H9 (cell line): ENCODE measurements at regions not wholly inside any gene's neighbourhood (a gene's known extent, or its start where the extent isn't known, plus 50 kb on each side); places are given as distances from the start of the nearest gene placed in this dataset.

Experiments used
- DNase-seq: peaks from one replicate; pipeline ENCODE4 v3.0.0-alpha.2; 2017
- H2AFZ ChIP-seq: one replicate; pipeline ENCODE4 v1.6.1; 2013; ENCODE audit warnings: mild to moderate bottlenecking, low read length, control low read depth, moderate library complexity
- H2AK5ac ChIP-seq: 2 replicates; pipeline ENCODE4 v1.6.1; 2013; ENCODE audit warnings: low read length, control low read depth, mixed read lengths; ENCODE audit not compliant: insufficient read length
- H2BK120ac ChIP-seq: one replicate; pipeline ENCODE4 v1.6.1; 2013; ENCODE audit warnings: low read depth, mild to moderate bottlenecking, low read length, control low read depth, inconsistent platforms; ENCODE audit not compliant: poor library complexity, severe bottlenecking
- H2BK12ac ChIP-seq: 2 replicates; pipeline ENCODE4 v1.6.1; 2013; ENCODE audit warnings: low read length, control low read depth, mixed read lengths, low read depth; ENCODE audit not compliant: insufficient read length
- H2BK15ac ChIP-seq: 2 replicates; pipeline ENCODE4 v1.6.1; 2013; ENCODE audit warnings: low read depth, low read length, control low read depth
- H2BK20ac ChIP-seq: one replicate; pipeline ENCODE4 v1.6.1; 2013; ENCODE audit warnings: low read depth, mild to moderate bottlenecking, low read length, control low read depth, inconsistent platforms; ENCODE audit not compliant: poor library complexity, severe bottlenecking
- H2BK5ac ChIP-seq: 2 replicates; pipeline ENCODE4 v1.6.1; 2013; ENCODE audit warnings: low read length, control low read depth, mixed read lengths; ENCODE audit not compliant: insufficient read length
- H3K14ac ChIP-seq: 2 replicates; pipeline ENCODE4 v1.6.1; 2013; ENCODE audit warnings: low read length, control low read depth; ENCODE audit not compliant: insufficient read depth
- H3K18ac ChIP-seq: 2 replicates; pipeline ENCODE4 v1.6.1; 2013; ENCODE audit warnings: low read depth, mild to moderate bottlenecking, mixed read lengths, low read length, control low read depth; ENCODE audit not compliant: insufficient read length
- H3K23ac ChIP-seq: 2 replicates; pipeline ENCODE4 v1.6.1; 2013; ENCODE audit warnings: low read length, control low read depth, mixed read lengths, low read depth; ENCODE audit not compliant: insufficient read length
- H3K23me2 ChIP-seq: 2 replicates; pipeline ENCODE4 v1.6.1; 2013; ENCODE audit warnings: low read depth, mild to moderate bottlenecking, mixed read lengths, low read length, control low read depth; ENCODE audit not compliant: insufficient read length, poor library complexity, severe bottlenecking
- H3K27ac ChIP-seq: 2 replicates; pipeline ENCODE4 v1.5.1; 2013; ENCODE audit warnings: low read length, control low read depth, mixed read lengths, low read depth; ENCODE audit not compliant: insufficient read length
- H3K27me3 ChIP-seq: 2 replicates; pipeline ENCODE4 v1.6.1; 2013; ENCODE audit warnings: low read length, control low read depth, inconsistent platforms; ENCODE audit not compliant: insufficient read depth
- H3K4ac ChIP-seq: 2 replicates; pipeline ENCODE4 v1.6.1; 2013; ENCODE audit warnings: low read depth, mild to moderate bottlenecking, control low read depth, inconsistent platforms, low read length, moderate library complexity
- H3K4me1 ChIP-seq: 2 replicates; pipeline ENCODE4 v1.6.1; 2013; ENCODE audit warnings: low read length, control low read depth, inconsistent platforms; ENCODE audit not compliant: insufficient read depth
- H3K4me2 ChIP-seq: 2 replicates; pipeline ENCODE4 v1.6.1; 2013; ENCODE audit warnings: low read length, control low read depth, mixed read lengths; ENCODE audit not compliant: insufficient read length, insufficient read depth
- H3K56ac ChIP-seq: 2 replicates; pipeline ENCODE4 v1.6.1; 2013; ENCODE audit warnings: low read depth, mild to moderate bottlenecking, mixed read lengths, low read length, control low read depth; ENCODE audit not compliant: insufficient read length
- H3K79me1 ChIP-seq: 2 replicates; pipeline ENCODE4 v1.6.1; 2013; ENCODE audit warnings: low read depth, mild to moderate bottlenecking, moderate library complexity, low read length, control low read depth, inconsistent platforms; ENCODE audit not compliant: insufficient read depth, poor library complexity, severe bottlenecking
- H3K79me2 ChIP-seq: 2 replicates; pipeline ENCODE4 v1.6.1; 2013; ENCODE audit warnings: low read length, control low read depth, inconsistent platforms; ENCODE audit not compliant: insufficient read depth
- H3K9ac ChIP-seq: 2 replicates; pipeline ENCODE4 v1.6.1; 2013; ENCODE audit warnings: low read length, control low read depth, mixed read lengths; ENCODE audit not compliant: insufficient read length; ENCODE audit errors: extremely low read depth
- H3K9me3 ChIP-seq: one replicate; pipeline ENCODE4 v1.6.1; 2013; ENCODE audit warnings: low read depth, low read length, inconsistent platforms; ENCODE audit not compliant: control insufficient read depth
- H3T11ph ChIP-seq: one replicate; pipeline ENCODE4 v1.6.1; 2013; ENCODE audit warnings: mild to moderate bottlenecking, low read length, control low read depth, inconsistent platforms
- H4K20me1 ChIP-seq: one replicate; pipeline ENCODE4 v1.6.1; 2013; ENCODE audit not compliant: control insufficient read depth, insufficient read length, insufficient read depth
- H4K5ac ChIP-seq: 2 replicates; pipeline ENCODE4 v1.6.1; 2013; ENCODE audit warnings: low read depth, mild to moderate bottlenecking, mixed read lengths, low read length, control low read depth; ENCODE audit not compliant: insufficient read length
- H4K8ac ChIP-seq: replicated peaks from 2 replicates; pipeline ENCODE4 v1.6.1; 2013; ENCODE audit warnings: low read length, control low read depth, mixed read lengths, low read depth; ENCODE audit not compliant: insufficient read length
- H4K91ac ChIP-seq: 2 replicates; pipeline ENCODE4 v1.6.1; 2013; ENCODE audit warnings: low read depth, mild to moderate bottlenecking, moderate library complexity, mixed read lengths, low read length, control low read depth; ENCODE audit not compliant: insufficient read length
- H3K27ac Mint-ChIP-seq, 3 experiments: 2 replicates in 2 of 3; 3 replicates in 1 of 3; pipeline ENCODE4 v1.8.0; 2020 to 2021; ENCODE audit warnings: mixed read lengths in 3 of 3, mild to moderate bottlenecking in 1 of 3, moderate library complexity in 1 of 3
- H3K27me3 Mint-ChIP-seq: 2 replicates; pipeline ENCODE4 v1.8.0; 2021; ENCODE audit warnings: low read depth, mild to moderate bottlenecking, moderate library complexity, mixed read lengths
- H3K36me3 Mint-ChIP-seq, 3 experiments: 2 replicates in 2 of 3; 3 replicates in 1 of 3; pipeline ENCODE4 v1.8.0; 2020 to 2021; ENCODE audit warnings: low read depth in 3 of 3, mixed read lengths in 3 of 3; ENCODE audit not compliant: insufficient read depth in 1 of 3
- H3K4me1 Mint-ChIP-seq, 2 experiments: 2 replicates each; pipeline ENCODE4 v1.8.0; 2020; ENCODE audit warnings: mixed read lengths in 2 of 2
- H3K4me3 Mint-ChIP-seq, 2 experiments: 2 replicates in 1 of 2; 3 replicates in 1 of 2; pipeline ENCODE4 v1.8.0; 2020 to 2021; ENCODE audit warnings: mild to moderate bottlenecking in 2 of 2, mixed read lengths in 2 of 2, moderate library complexity in 1 of 2
- H3K9me3 Mint-ChIP-seq, 2 experiments: 2 replicates in 1 of 2; 3 replicates in 1 of 2; pipeline ENCODE4 v1.8.0; 2020; ENCODE audit warnings: mild to moderate bottlenecking in 2 of 2, mixed read lengths in 2 of 2, moderate library complexity in 1 of 2
- CTCF ChIP-seq: fragments of 200-600 bp; sonication (generic); conservative IDR thresholded peaks from 3 replicates; pipeline ENCODE4 v1.8.0; 2021; ENCODE audit warnings: antibody characterized with exemption, mild to moderate bottlenecking
- WGBS: extraction: QIAGEN DNeasy Blood & Tissue Kit; methylation state at CpG from one replicate; pipeline ENCODE4 v1.1.7; 2013; ENCODE audit warnings: missing lambda C conversion rate, low lambda C conversion rate, mixed read lengths; ENCODE audit not compliant: insufficient read length; ENCODE audit errors: extremely low coverage; 5-methylcytosine and 5-hydroxymethylcytosine counted together

- H3K18ac ChIP-seq: no peak overlapping the region
- H4K8ac ChIP-seq: no peak overlapping the region
- no peak overlapping the region for H4K5ac ChIP-seq
- H4K20me1 ChIP-seq: no peaks in the 10 kb centered on the region
- no peaks in the 10 kb centered on the region for H3K23me2 ChIP-seq
- H3K36me3 Mint-ChIP-seq: no peaks in the 10 kb centered on the region
- no peaks in the 10 kb centered on the region for H3K79me1 ChIP-seq
- H3K9ac ChIP-seq: no peak overlapping the region
- no peak for TF ChIP-seq CTCF
- no peak overlapping the region for H2AK5ac ChIP-seq
- H3K23ac ChIP-seq: no peak overlapping the region
- no peaks in the 10 kb centered on the region for H3K27me3 ChIP-seq
- H3K9me3 ChIP-seq: no peaks in the 10 kb centered on the region
- H2AFZ ChIP-seq: no peak overlapping the region
- no peak overlapping the region for H3K56ac ChIP-seq
- no peaks in the 10 kb centered on the region; the same call in 1 of the 2 replicates for H3K4me1 ChIP-seq
- no peak for DNase-seq
- H3T11ph ChIP-seq: no peak overlapping the region
- no peak overlapping the region for H3K27ac ChIP-seq
- no peak overlapping the region for H3K4me2 ChIP-seq
- no peak overlapping the region for H3K4me3 Mint-ChIP-seq
- H2BK20ac ChIP-seq: no peak overlapping the region
- H3K27me3 Mint-ChIP-seq: no peaks in the 10 kb centered on the region
- H2BK12ac ChIP-seq: no peak overlapping the region
- no peak overlapping the region for H2BK120ac ChIP-seq
- no peak overlapping the region for H2BK5ac ChIP-seq
- peaks cover 7 to 10% of the 10 kb centered on the region in 2 experiments for H3K4me1 Mint-ChIP-seq
- H2BK15ac ChIP-seq: no peak overlapping the region
- H4K91ac ChIP-seq: no peak overlapping the region
- no peak overlapping the region for H3K14ac ChIP-seq
- H3K27ac Mint-ChIP-seq: no peak overlapping the region
- H3K9me3 Mint-ChIP-seq: no peaks in the 10 kb centered on the region
- no peak overlapping the region for H3K4ac ChIP-seq
- no peaks in the 10 kb centered on the region for H3K79me2 ChIP-seq
- no CpG with 5 or more reads among the region's 1 CpG for WGBS
These were observed 490.1 kb upstream of the ATP11B start for GRCh38 chr3:182303169-182303568.
